ENCODE measurements at regions not wholly inside any gene's neighbourhood (a gene's known extent, or its start where the extent isn't known, plus 50 kb on each side); places are given as distances from the start of the nearest gene placed in this dataset.

DNA sequence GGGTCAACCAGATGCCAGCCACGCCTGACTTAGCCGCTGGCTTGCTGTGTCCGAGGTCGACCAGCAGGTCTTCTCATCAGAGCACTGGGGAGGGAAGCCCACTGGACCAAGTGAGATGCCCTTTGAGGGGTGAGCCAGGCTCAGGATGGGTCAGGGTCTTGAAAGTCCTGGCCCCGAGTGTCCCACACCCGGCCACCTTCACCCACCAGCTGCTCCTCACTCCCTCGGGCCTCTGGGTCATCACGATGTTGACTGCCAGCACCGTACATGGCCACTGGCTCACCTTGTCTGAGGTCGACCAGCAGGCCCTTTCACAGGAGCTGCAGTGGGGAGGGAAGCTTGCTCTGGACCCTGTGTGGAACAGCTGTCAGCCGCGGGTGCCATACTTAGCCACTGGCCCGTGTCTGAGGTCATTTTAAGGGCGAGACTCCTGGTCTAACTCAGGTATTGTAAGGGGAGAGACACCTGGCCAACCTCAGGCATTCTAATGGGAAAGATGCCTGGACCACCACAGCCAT lies 1361.3 kb downstream of the UQCRFS1 start:
- DNase-seq (ENCODE audit: insufficient read length, low spot score, missing footprints) = peak; percentile 74
- H4K20me1 ChIP-seq (ENCODE audit: insufficient read depth, low read length) = no peaks in the 10 kb centered on the region
- H3K4me2 ChIP-seq (ENCODE audit: insufficient read depth, low read length) = no peak overlapping the region
- TF ChIP-seq, protein P1, sequence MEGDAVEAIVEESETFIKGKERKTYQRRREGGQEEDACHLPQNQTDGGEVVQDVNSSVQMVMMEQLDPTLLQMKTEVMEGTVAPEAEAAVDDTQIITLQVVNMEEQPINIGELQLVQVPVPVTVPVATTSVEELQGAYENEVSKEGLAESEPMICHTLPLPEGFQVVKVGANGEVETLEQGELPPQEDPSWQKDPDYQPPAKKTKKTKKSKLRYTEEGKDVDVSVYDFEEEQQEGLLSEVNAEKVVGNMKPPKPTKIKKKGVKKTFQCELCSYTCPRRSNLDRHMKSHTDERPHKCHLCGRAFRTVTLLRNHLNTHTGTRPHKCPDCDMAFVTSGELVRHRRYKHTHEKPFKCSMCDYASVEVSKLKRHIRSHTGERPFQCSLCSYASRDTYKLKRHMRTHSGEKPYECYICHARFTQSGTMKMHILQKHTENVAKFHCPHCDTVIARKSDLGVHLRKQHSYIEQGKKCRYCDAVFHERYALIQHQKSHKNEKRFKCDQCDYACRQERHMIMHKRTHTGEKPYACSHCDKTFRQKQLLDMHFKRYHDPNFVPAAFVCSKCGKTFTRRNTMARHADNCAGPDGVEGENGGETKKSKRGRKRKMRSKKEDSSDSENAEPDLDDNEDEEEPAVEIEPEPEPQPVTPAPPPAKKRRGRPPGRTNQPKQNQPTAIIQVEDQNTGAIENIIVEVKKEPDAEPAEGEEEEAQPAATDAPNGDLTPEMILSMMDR (IDR thresholded peaks at IDR 0.05; ENCODE audit: extremely low read depth, low read depth, low read length) = no peak
- H3K27ac ChIP-seq (ENCODE audit: low read depth, low read length) = no peak overlapping the region
- H3K27me3 ChIP-seq (ENCODE audit: insufficient read depth, low read length) = no peaks in the 10 kb centered on the region
- H3K9me3 ChIP-seq (ENCODE audit: low read depth, low read length) = no peaks in the 10 kb centered on the region
- no peaks in the 10 kb centered on the region for H3K79me2 ChIP-seq (ENCODE audit: insufficient read depth, low read length)
- no peaks in the 10 kb centered on the region for H3K4me1 ChIP-seq (ENCODE audit: insufficient read depth, low read length)
- no peak overlapping the region for H3K4me3 ChIP-seq (ENCODE audit: insufficient read depth, low read length)
- no peak overlapping the region for H2AFZ ChIP-seq (ENCODE audit: low read length)
- no peaks in the 10 kb centered on the region for H3K36me3 ChIP-seq (ENCODE audit: insufficient read depth, low read length)

DNA sequence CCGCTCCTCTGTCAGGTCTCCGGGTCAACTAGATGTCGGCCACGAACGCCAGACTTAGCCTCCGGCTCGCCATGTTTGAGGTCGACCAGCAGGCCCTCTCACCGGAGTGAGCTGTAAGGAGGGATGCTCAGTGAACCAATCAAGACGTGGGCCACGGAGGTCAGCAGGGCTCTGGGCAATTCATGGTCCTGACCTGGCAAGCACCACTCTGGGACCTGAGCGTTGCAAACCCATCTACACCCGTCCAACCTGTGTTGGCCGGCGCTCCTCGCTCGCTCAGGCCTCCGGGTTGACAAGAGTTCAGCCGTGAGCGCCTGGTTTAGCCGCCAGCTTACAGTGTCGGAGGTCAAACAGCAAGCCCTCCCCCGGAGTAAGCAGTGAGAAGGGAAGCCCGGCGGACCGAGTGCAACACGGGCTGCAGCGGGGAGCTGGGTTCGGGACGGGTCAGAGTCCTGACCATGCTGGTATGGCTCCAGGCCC lies 1361.9 kb downstream of the UQCRFS1 start:
- no peak overlapping the region for H2AFZ ChIP-seq (ENCODE audit: low read length)
- no peaks in the 10 kb centered on the region for H3K4me1 ChIP-seq (ENCODE audit: insufficient read depth, low read length)
- H4K20me1 ChIP-seq (ENCODE audit: insufficient read depth, low read length) = no peaks in the 10 kb centered on the region
- DNase-seq (ENCODE audit: insufficient read length, low spot score, missing footprints) = no peak
- H3K79me2 ChIP-seq (ENCODE audit: insufficient read depth, low read length) = no peaks in the 10 kb centered on the region
- H3K27ac ChIP-seq (ENCODE audit: low read depth, low read length) = no peak overlapping the region
- H3K27me3 ChIP-seq (ENCODE audit: insufficient read depth, low read length) = no peaks in the 10 kb centered on the region
- H3K36me3 ChIP-seq (ENCODE audit: insufficient read depth, low read length) = no peaks in the 10 kb centered on the region
- TF ChIP-seq, protein P1 (IDR thresholded peaks at IDR 0.05; ENCODE audit: extremely low read depth, low read depth, low read length) = no peak
- no peaks in the 10 kb centered on the region for H3K9me3 ChIP-seq (ENCODE audit: low read depth, low read length)
- H3K4me2 ChIP-seq (ENCODE audit: insufficient read depth, low read length) = no peak overlapping the region
- no peak overlapping the region for H3K4me3 ChIP-seq (ENCODE audit: insufficient read depth, low read length)

DNA sequence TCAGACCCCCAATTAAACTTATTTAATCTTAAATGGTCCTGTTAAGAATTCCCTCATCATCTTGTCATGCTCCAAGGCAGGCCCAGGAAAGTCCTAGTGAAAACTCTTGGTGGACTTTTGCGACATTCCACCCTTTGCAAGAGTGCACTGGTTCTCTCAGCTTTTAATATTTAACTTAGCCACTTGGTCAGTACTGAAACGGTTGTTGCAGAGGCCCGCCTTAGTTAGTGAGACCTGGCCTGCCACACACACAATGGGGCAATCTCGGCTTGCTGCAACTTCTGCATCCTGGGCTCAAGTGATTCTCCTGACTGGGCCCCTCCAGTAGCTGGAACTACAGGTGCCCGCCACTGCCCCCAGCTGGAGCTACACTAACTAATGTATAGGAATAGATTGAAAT lies 1366.0 kb downstream of the UQCRFS1 start:
- H4K20me1 ChIP-seq (ENCODE audit: insufficient read depth, low read length) = no peaks in the 10 kb centered on the region
- H3K27me3 ChIP-seq (ENCODE audit: insufficient read depth, low read length) = no peaks in the 10 kb centered on the region
- H3K9me3 ChIP-seq (ENCODE audit: low read depth, low read length) = no peaks in the 10 kb centered on the region
- no peak overlapping the region for H2AFZ ChIP-seq (ENCODE audit: low read length)
- no peak overlapping the region for H3K4me3 ChIP-seq (ENCODE audit: insufficient read depth, low read length)
- no peaks in the 10 kb centered on the region for H3K4me1 ChIP-seq (ENCODE audit: insufficient read depth, low read length)
- H3K27ac ChIP-seq (ENCODE audit: low read depth, low read length) = no peak overlapping the region
- H3K79me2 ChIP-seq (ENCODE audit: insufficient read depth, low read length) = no peaks in the 10 kb centered on the region
- H3K36me3 ChIP-seq (ENCODE audit: insufficient read depth, low read length) = no peaks in the 10 kb centered on the region
- TF ChIP-seq, protein P1 (IDR thresholded peaks at IDR 0.05; ENCODE audit: extremely low read depth, low read depth, low read length) = no peak
- H3K4me2 ChIP-seq (ENCODE audit: insufficient read depth, low read length) = no peak overlapping the region
- no peak for DNase-seq (ENCODE audit: insufficient read length, low spot score, missing footprints)

DNA sequence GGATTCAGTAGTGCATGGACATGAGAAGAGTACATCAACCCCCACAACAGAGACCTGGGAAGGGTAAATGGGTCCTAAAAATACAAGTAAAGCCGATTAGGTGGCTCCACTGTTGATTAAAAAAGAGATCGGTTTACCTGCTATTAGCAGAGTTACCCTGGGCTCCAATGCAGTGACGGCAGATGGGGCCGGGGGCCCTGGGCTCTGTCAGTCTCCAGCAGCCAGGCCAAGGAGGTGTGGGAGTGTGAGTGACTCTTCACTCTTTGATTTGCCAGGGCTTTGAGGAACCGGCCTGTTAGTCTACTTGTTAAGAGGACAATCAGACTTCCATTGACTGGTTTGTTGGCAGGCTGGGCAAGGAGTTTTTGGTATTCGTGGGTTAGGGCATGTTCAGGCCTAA lies 1368.7 kb downstream of the UQCRFS1 start:
- Histone ChIP-seq H3K4me1 (ENCODE audit: insufficient read depth, low read length) (no peaks in the 10 kb centered on the region), H3K27me3 (ENCODE audit: insufficient read depth, low read length) (no peaks in the 10 kb centered on the region), H3K79me2 (ENCODE audit: insufficient read depth, low read length) (no peaks in the 10 kb centered on the region), H3K36me3 (ENCODE audit: insufficient read depth, low read length) (no peaks in the 10 kb centered on the region), H3K27ac (ENCODE audit: low read depth, low read length) (no peak overlapping the region), H4K20me1 (ENCODE audit: insufficient read depth, low read length) (no peaks in the 10 kb centered on the region), H3K4me3 (ENCODE audit: insufficient read depth, low read length) (no peak overlapping the region), H3K9me3 (ENCODE audit: low read depth, low read length) (no peaks in the 10 kb centered on the region), H2AFZ (ENCODE audit: low read length) (no peak overlapping the region), H3K4me2 (ENCODE audit: insufficient read depth, low read length) (no peak overlapping the region)
- TF ChIP-seq, protein P1 (IDR thresholded peaks at IDR 0.05; ENCODE audit: extremely low read depth, low read depth, low read length) = no peak
- no peak for DNase-seq (ENCODE audit: insufficient read length, low spot score, missing footprints)

Measured in osteoblast (primary cell).